Thyroid gland (tissue), 4 donors: ENCODE measurements at regions not wholly inside any gene's neighbourhood (a gene's known extent, or its start where the extent isn't known, plus 50 kb on each side); places are given as distances from the start of the nearest gene placed in this dataset.

Experiments used
- POLR2A ChIP-seq, 2 donors: fragments of 450-650 bp; IDR thresholded peaks; one replicate each; pipeline ENCODE4 v1.6.1; 2017; ENCODE audit warnings: antibody characterized with exemption in 2 of 2, mild to moderate bottlenecking in 2 of 2, moderate library complexity in 1 of 2
- TF ChIP-seq, protein P1 (sequence below), 6 experiments: fragments of 200-600 bp in 3 of 6; fragments of 450-650 bp in 3 of 6; sonication (generic) in 3 of 6; IDR thresholded peaks; one replicate each; pipeline ENCODE4 v1.5.1; 2016 to 2019; ENCODE audit warnings: antibody characterized with exemption in 6 of 6, mild to moderate bottlenecking in 2 of 6, inconsistent platforms in 1 of 6, moderate library complexity in 1 of 6

DNA sequence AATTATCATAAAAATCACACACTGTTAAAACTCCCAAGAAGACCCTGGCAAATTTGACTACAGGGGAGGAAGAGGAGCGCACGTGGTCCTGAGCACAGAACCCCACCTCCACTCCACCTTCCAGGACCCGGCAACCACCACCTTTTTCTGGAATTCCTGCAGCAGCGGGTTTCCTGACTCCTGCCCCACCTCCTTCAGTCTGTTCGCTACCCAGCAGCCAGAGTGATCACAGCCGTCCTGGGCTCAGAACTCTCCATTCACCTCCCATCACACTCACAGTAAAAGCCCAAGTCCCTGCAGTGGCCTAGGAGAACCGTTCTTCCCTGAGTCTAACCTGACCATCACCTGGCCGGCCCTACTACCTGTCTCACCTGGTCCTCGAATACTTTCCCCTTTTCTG, 107.4 kb upstream of the FAM204A start:
- TF ChIP-seq, protein P1, sequence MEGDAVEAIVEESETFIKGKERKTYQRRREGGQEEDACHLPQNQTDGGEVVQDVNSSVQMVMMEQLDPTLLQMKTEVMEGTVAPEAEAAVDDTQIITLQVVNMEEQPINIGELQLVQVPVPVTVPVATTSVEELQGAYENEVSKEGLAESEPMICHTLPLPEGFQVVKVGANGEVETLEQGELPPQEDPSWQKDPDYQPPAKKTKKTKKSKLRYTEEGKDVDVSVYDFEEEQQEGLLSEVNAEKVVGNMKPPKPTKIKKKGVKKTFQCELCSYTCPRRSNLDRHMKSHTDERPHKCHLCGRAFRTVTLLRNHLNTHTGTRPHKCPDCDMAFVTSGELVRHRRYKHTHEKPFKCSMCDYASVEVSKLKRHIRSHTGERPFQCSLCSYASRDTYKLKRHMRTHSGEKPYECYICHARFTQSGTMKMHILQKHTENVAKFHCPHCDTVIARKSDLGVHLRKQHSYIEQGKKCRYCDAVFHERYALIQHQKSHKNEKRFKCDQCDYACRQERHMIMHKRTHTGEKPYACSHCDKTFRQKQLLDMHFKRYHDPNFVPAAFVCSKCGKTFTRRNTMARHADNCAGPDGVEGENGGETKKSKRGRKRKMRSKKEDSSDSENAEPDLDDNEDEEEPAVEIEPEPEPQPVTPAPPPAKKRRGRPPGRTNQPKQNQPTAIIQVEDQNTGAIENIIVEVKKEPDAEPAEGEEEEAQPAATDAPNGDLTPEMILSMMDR (IDR thresholded peaks at IDR 0.05): no peak
- TF ChIP-seq POLR2A (IDR thresholded peaks at IDR 0.05): no peak
